Keratinocyte (primary cell): ENCODE measurements at regions not wholly inside any gene's neighbourhood (a gene's known extent, or its start where the extent isn't known, plus 50 kb on each side); places are given as distances from the start of the nearest gene placed in this dataset.

Source experiments
- DNase-seq: peaks from one replicate; pipeline ENCODE4 v3.0.0-alpha.2; 2011; ENCODE audit warnings: low read depth, missing footprints, low spot score
- FAIRE-seq: peaks from 2 replicates; lab custom pipeline; 2011; peaks lifted over from hg19 to GRCh38; lab: Jason Lieb, UNC
- H2AFZ ChIP-seq: 2 replicates; pipeline ENCODE4 v1.6.0; 2012; ENCODE audit warnings: low read length, control low read depth, inconsistent platforms; ENCODE audit not compliant: control insufficient read depth
- H3K27ac ChIP-seq: 2 replicates; pipeline ENCODE4 v1.5.1; 2011; ENCODE audit warnings: low read length; ENCODE audit not compliant: control insufficient read depth, insufficient read depth
- H3K27me3 ChIP-seq: 3 replicates; pipeline ENCODE4 v1.6.0; 2011; ENCODE audit warnings: low read length; ENCODE audit not compliant: control insufficient read depth, insufficient read depth; ENCODE audit errors: extremely low read depth
- H3K36me3 ChIP-seq, 2 experiments: 2 replicates in 1 of 2; 3 replicates in 1 of 2; pipeline ENCODE4 v1.5.1; 2011; ENCODE audit warnings: low read length in 2 of 2, mild to moderate bottlenecking in 1 of 2; ENCODE audit not compliant: control insufficient read depth in 2 of 2, insufficient read depth in 2 of 2; ENCODE audit errors: extremely low read depth in 1 of 2
- H3K4me1 ChIP-seq: 3 replicates; pipeline ENCODE4 v1.5.1; 2011; ENCODE audit warnings: low read length; ENCODE audit not compliant: control insufficient read depth, insufficient read depth; ENCODE audit errors: extremely low read depth
- H3K4me2 ChIP-seq: 3 replicates; pipeline ENCODE4 v1.6.0; 2011; ENCODE audit warnings: low read depth, low read length; ENCODE audit not compliant: control insufficient read depth, insufficient read depth; ENCODE audit errors: extremely low read depth
- H3K4me3 ChIP-seq, 3 experiments: fragments of 200-600 bp in 1 of 3; sonication (generic) in 1 of 3; 2 replicates in 2 of 3; 3 replicates in 1 of 3; pipeline ENCODE4 v1.5.1; 2011 to 2016; ENCODE audit warnings: low read length in 3 of 3, mild to moderate bottlenecking in 3 of 3, control low read depth in 2 of 3, inconsistent platforms in 1 of 3, low read depth in 1 of 3, mixed read lengths in 1 of 3, mixed run types in 1 of 3, moderate library complexity in 1 of 3; ENCODE audit not compliant: control insufficient read depth in 2 of 3, insufficient read depth in 2 of 3; ENCODE audit errors: extremely low read depth in 1 of 3
- H3K79me2 ChIP-seq: 2 replicates; pipeline ENCODE4 v1.6.0; 2012; ENCODE audit warnings: low read length; ENCODE audit not compliant: control insufficient read depth, insufficient read depth
- H3K9ac ChIP-seq: 3 replicates; pipeline ENCODE4 v1.6.0; 2011; ENCODE audit warnings: low read length; ENCODE audit not compliant: control insufficient read depth, insufficient read depth; ENCODE audit errors: extremely low read depth
- H3K9me1 ChIP-seq: 3 replicates; pipeline ENCODE4 v1.6.0; 2011; ENCODE audit warnings: low read length; ENCODE audit not compliant: control insufficient read depth, insufficient read depth; ENCODE audit errors: extremely low read depth
- H3K9me3 ChIP-seq: 2 replicates; pipeline ENCODE4 v1.5.1; 2012; ENCODE audit warnings: low read depth, low read length; ENCODE audit not compliant: control insufficient read depth
- H4K20me1 ChIP-seq: 3 replicates; pipeline ENCODE4 v1.6.0; 2011; ENCODE audit warnings: low read length; ENCODE audit not compliant: control insufficient read depth, insufficient read depth; ENCODE audit errors: extremely low read depth
- CTCF ChIP-seq, 3 experiments: IDR thresholded peaks in 1 of 3; conservative IDR thresholded peaks in 1 of 3; optimal IDR thresholded peaks in 1 of 3; 2 replicates in 2 of 3; 3 replicates in 1 of 3; pipeline versions ENCODE3 to v1.5.1; 2011; ENCODE audit warnings: low read length in 3 of 3, mild to moderate bottlenecking in 3 of 3, moderate library complexity in 2 of 3, control low read depth in 1 of 3, inconsistent platforms in 1 of 3; ENCODE audit not compliant: insufficient read depth in 2 of 3; ENCODE audit errors: extremely low read depth in 1 of 3
- EZH2 ChIP-seq: IDR thresholded peaks from one replicate; pipeline ENCODE4 v1.6.1; 2012; ENCODE audit warnings: inconsistent platforms, mild to moderate bottlenecking, low read length, moderate library complexity
- dilution Hi-C: fragments of 300-500 bp; cut with MboI; formaldehyde crosslinking; loops from one replicate; pipeline ENCODE4 v1.7.0; 2020; ENCODE audit warnings: low sequenced_read_pairs; ENCODE audit not compliant: extremely low pct_ligation_motif_present

GRCh38 chr11:20289732-20290131, 73.8 kb upstream of the HTATIP2 start:
- H3K27me3 ChIP-seq, result no peaks in the 10 kb centered on the region
- H3K9ac ChIP-seq, result no peak overlapping the region
- no peak overlapping the region for H3K4me3 ChIP-seq
- no peaks in the 10 kb centered on the region for H4K20me1 ChIP-seq
- H3K9me1 ChIP-seq, result no peaks in the 10 kb centered on the region
- no peaks in the 10 kb centered on the region for H3K4me1 ChIP-seq
- dilution Hi-C loops, result no loop called here
- DNase-seq (no peak), FAIRE-seq (no peak)
- H3K27ac ChIP-seq, result no peak overlapping the region
- H3K36me3 ChIP-seq, result no peaks in the 10 kb centered on the region
- TF ChIP-seq EZH2, result no peak
- H2AFZ ChIP-seq, result no peak overlapping the region
- no peaks in the 10 kb centered on the region for H3K79me2 ChIP-seq
- no peak overlapping the region for H3K4me2 ChIP-seq
- no peaks in the 10 kb centered on the region for H3K9me3 ChIP-seq

- Histone ChIP-seq H3K4me3 (no peak overlapping the region), H3K9ac (no peak overlapping the region), H2AFZ (no peak overlapping the region), H3K9me3 (no peaks in the 10 kb centered on the region), H3K27me3 (peaks cover under 1% of the 10 kb centered on the region), H4K20me1 (no peaks in the 10 kb centered on the region), H3K9me1 (no peaks in the 10 kb centered on the region), H3K4me2 (no peak overlapping the region), H3K4me1 (no peaks in the 10 kb centered on the region), H3K79me2 (no peaks in the 10 kb centered on the region), H3K36me3 (no peaks in the 10 kb centered on the region), H3K27ac (no peak overlapping the region)
- dilution Hi-C loops, result no loop called here
- TF ChIP-seq CTCF (optimal IDR thresholded peaks at IDR 0.05 in 1 of 3, IDR thresholded peaks at IDR 0.05 in 1 of 3, conservative IDR thresholded peaks at IDR 0.05 in 1 of 3; ENCODE audit: extremely low read depth in 1 of 3, insufficient read depth in 2 of 3, low read length in 3 of 3) (no peak), EZH2 (no peak)
- DNase-seq, result no peak
- FAIRE-seq, result no peak
Observed at GRCh38 chr11:20283475-20283874, 80.0 kb upstream of the HTATIP2 start.

- TF ChIP-seq CTCF (optimal IDR thresholded peaks at IDR 0.05 in 1 of 3, IDR thresholded peaks at IDR 0.05 in 1 of 3, conservative IDR thresholded peaks at IDR 0.05 in 1 of 3; ENCODE audit: extremely low read depth in 1 of 3, insufficient read depth in 2 of 3, low read length in 3 of 3), result no peak
- TF ChIP-seq EZH2, result no peak
- Histone ChIP-seq H3K9me1 (no peaks in the 10 kb centered on the region), H3K4me3 (no peak overlapping the region), H3K27ac (no peak overlapping the region), H3K4me2 (no peak overlapping the region), H3K9me3 (no peaks in the 10 kb centered on the region), H3K79me2 (no peaks in the 10 kb centered on the region), H3K9ac (no peak overlapping the region), H3K27me3 (peaks cover 4% of the 10 kb centered on the region), H2AFZ (no peak overlapping the region), H4K20me1 (no peaks in the 10 kb centered on the region), H3K4me1 (no peaks in the 10 kb centered on the region), H3K36me3 (no peaks in the 10 kb centered on the region)
- dilution Hi-C loops, result no loop called here
- FAIRE-seq (no peak), DNase-seq (no peak)
Observed at GRCh38 chr11:20278727-20279126, 84.8 kb upstream of the HTATIP2 start.
